GM12892 (cell line): ENCODE measurements at regions not wholly inside any gene's neighbourhood (a gene's known extent, or its start where the extent isn't known, plus 50 kb on each side); places are given as distances from the start of the nearest gene placed in this dataset.

Experiments
- DNase-seq: peaks from one replicate; pipeline ENCODE4 v3.0.0; 2011; ENCODE audit not compliant: insufficient read length
- FAIRE-seq: peaks from 2 replicates; lab custom pipeline; 2011; peaks lifted over from hg19 to GRCh38; lab: Jason Lieb, UNC
- POLR2A ChIP-seq: IDR thresholded peaks from 2 replicates; pipeline ENCODE4 v1.6.1; 2011; ENCODE audit warnings: low read depth, low read length, control low read depth
- POLR2AphosphoS5 ChIP-seq: IDR thresholded peaks from 2 replicates; pipeline ENCODE4 v1.6.1; 2011; ENCODE audit warnings: low read depth, low read length, control low read depth
- TAF1 ChIP-seq: IDR thresholded peaks from 2 replicates; pipeline ENCODE4 v1.6.1; 2011; ENCODE audit warnings: low read depth, mild to moderate bottlenecking, control low read depth, low read length, borderline replicate concordance

- no peak for FAIRE-seq
- DNase-seq, result no peak
- TF ChIP-seq POLR2A (no peak), POLR2AphosphoS5 (no peak), TAF1 (no peak)
These were observed 234.8 kb upstream of the FOXN3 start for GRCh38 chr14:89651805-89652204.

GRCh38 chr14:89650077-89650978, 233.3 kb upstream of the FOXN3 start:
- peak; percentile 70 for FAIRE-seq
- DNase-seq, result no peak
- TF ChIP-seq POLR2AphosphoS5 (no peak), POLR2A (no peak), TAF1 (no peak)

- DNase-seq (no peak), FAIRE-seq (no peak)
- no peak for TF ChIP-seq POLR2AphosphoS5
- TF ChIP-seq TAF1, result no peak
- no peak for TF ChIP-seq POLR2A
These were observed 232.5 kb upstream of the FOXN3 start for GRCh38 chr14:89649451-89650075.

GRCh38 chr14:89648924-89649323, 231.9 kb upstream of the FOXN3 start:
- no peak for TF ChIP-seq POLR2AphosphoS5
- TF ChIP-seq POLR2A, result no peak
- TF ChIP-seq TAF1, result no peak
- FAIRE-seq, result no peak
- DNase-seq, result no peak

- DNase-seq (no peak), FAIRE-seq (no peak)
- no peak for TF ChIP-seq POLR2A
- no peak for TF ChIP-seq POLR2AphosphoS5
- TF ChIP-seq TAF1, result no peak
These were observed 231.5 kb upstream of the FOXN3 start for GRCh38 chr14:89648510-89648909.

- DNase-seq (no peak), FAIRE-seq (no peak)
- TF ChIP-seq POLR2A, result no peak
- TF ChIP-seq POLR2AphosphoS5, result no peak
- no peak for TF ChIP-seq TAF1
These were observed 229.9 kb upstream of the FOXN3 start for GRCh38 chr14:89646971-89647370.

- TF ChIP-seq POLR2AphosphoS5, result no peak
- no peak for TF ChIP-seq POLR2A
- TF ChIP-seq TAF1, result no peak
- FAIRE-seq, result no peak
These were observed 227.6 kb upstream of the FOXN3 start for GRCh38 chr14:89644641-89645040.

GRCh38 chr14:89641495-89642175, 224.6 kb upstream of the FOXN3 start:
- TF ChIP-seq TAF1 (no peak), POLR2A (no peak), POLR2AphosphoS5 (no peak)
- DNase-seq, result no peak
- peak; percentile 97 for FAIRE-seq

More at GRCh38 chr14:89644641-89645040, 227.6 kb upstream of the FOXN3 start:
- DNase-seq, result no peak

GRCh38 chr14:89640141-89640540, 223.1 kb upstream of the FOXN3 start:
- TF ChIP-seq POLR2AphosphoS5, result no peak
- TF ChIP-seq TAF1, result no peak
- TF ChIP-seq POLR2A, result no peak
- DNase-seq, result no peak
- FAIRE-seq, result no peak

- TF ChIP-seq TAF1 (no peak), POLR2A (no peak), POLR2AphosphoS5 (no peak)
- FAIRE-seq (peak; percentile 30), DNase-seq (no peak)
These were observed 222.7 kb upstream of the FOXN3 start for GRCh38 chr14:89639687-89640086.

- DNase-seq (no peak), FAIRE-seq (no peak)
- no peak for TF ChIP-seq TAF1
- no peak for TF ChIP-seq POLR2A
- TF ChIP-seq POLR2AphosphoS5, result no peak
These were observed 221.9 kb upstream of the FOXN3 start for GRCh38 chr14:89638891-89639290.
